Peyer's patch (tissue), 4 donors: ENCODE measurements at regions not wholly inside any gene's neighbourhood (a gene's known extent, or its start where the extent isn't known, plus 50 kb on each side); places are given as distances from the start of the nearest gene placed in this dataset.

Experiments
- POLR2A ChIP-seq, 2 donors: fragments of 450-650 bp; IDR thresholded peaks; one replicate each; pipeline ENCODE4 v1.5.1; 2017; ENCODE audit warnings: antibody characterized with exemption in 2 of 2, mild to moderate bottlenecking in 2 of 2, moderate library complexity in 2 of 2
- TF ChIP-seq, protein P1 (sequence below), 6 experiments: fragments of 450-650 bp in 4 of 6; fragments of 200-600 bp in 2 of 6; sonication (generic) in 1 of 6; IDR thresholded peaks; one replicate each; pipeline ENCODE4 v1.5.1; 2017 to 2019; ENCODE audit warnings: antibody characterized with exemption in 6 of 6, mild to moderate bottlenecking in 3 of 6, moderate library complexity in 1 of 6

DNA sequence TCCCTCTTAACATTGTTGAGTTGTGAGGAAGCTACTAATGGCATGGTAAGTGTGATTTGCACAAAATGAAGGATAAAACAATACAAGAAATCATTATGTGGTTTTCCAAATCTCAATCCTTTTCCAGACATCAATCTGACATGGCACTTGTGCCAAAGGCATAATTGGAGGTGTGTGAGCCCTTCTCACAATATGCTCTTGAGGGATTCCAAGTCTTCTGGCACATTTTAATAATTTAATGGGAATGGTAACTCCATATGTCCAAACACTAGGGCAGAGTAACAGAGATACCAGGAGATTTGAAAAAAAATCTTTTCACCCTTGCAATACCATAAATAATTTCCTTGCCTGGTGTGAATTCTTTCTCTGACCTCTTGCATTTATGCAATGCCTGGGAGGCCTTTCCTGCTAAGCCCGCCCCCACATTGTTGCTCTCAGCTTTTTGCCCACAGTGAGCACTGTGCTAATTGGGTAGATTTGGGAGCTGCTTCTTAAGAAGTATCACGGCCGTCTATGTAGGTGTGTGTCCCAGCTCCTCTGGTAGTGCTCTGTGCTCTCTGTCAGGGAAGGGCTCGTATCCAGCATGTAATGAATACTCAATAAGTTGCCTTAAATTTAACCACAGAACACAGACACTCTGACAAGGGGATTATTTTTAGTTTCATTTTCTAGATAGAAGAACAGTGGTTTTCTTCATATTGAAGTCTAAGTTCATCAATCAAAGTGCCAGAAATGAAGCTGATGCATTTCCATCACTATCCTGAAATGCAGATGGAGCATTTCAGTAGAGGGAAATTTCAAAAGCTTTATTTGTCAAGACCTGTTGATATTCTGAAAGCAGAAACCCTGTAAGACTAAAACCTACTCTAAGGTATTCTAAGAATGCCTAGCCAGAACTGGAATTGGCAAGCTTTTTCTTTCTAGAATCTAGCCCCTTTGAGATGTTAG lies 54.4 kb upstream of the CEP85L start:
- TF ChIP-seq, protein P1, sequence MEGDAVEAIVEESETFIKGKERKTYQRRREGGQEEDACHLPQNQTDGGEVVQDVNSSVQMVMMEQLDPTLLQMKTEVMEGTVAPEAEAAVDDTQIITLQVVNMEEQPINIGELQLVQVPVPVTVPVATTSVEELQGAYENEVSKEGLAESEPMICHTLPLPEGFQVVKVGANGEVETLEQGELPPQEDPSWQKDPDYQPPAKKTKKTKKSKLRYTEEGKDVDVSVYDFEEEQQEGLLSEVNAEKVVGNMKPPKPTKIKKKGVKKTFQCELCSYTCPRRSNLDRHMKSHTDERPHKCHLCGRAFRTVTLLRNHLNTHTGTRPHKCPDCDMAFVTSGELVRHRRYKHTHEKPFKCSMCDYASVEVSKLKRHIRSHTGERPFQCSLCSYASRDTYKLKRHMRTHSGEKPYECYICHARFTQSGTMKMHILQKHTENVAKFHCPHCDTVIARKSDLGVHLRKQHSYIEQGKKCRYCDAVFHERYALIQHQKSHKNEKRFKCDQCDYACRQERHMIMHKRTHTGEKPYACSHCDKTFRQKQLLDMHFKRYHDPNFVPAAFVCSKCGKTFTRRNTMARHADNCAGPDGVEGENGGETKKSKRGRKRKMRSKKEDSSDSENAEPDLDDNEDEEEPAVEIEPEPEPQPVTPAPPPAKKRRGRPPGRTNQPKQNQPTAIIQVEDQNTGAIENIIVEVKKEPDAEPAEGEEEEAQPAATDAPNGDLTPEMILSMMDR (IDR thresholded peaks at IDR 0.05), result no peak
- no peak for TF ChIP-seq POLR2A (IDR thresholded peaks at IDR 0.05)
